ENCODE measurements at regions not wholly inside any gene's neighbourhood (a gene's known extent, or its start where the extent isn't known, plus 50 kb on each side); places are given as distances from the start of the nearest gene placed in this dataset.

- H3K4me1 ChIP-seq, result peaks cover 8% of the 10 kb centered on the region
- H3K27ac ChIP-seq, result no peak overlapping the region
- TF ChIP-seq CTCF (IDR thresholded peaks at IDR 0.05) (no peak), POLR2A (IDR thresholded peaks at IDR 0.05) (no peak)
- intact Hi-C loops (cut with DNase I; ENCODE audit: low total_unique reads), result no loop called here
- 69 to 76% methylated on average over 3 of the region's 3 CpGs for WGBS, 2 donors
- H3K27me3 ChIP-seq, result no peaks in the 10 kb centered on the region
- no peak for DNase-seq
- H3K9me3 ChIP-seq, result no peaks in the 10 kb centered on the region
- no peaks in the 10 kb centered on the region for H3K36me3 ChIP-seq (ENCODE audit: low read depth, missing control alignments)
- no peak overlapping the region for H3K4me3 ChIP-seq
These were observed 74.8 kb upstream of the ENPP6 start for GRCh38 chr4:184292465-184292867.

- TF ChIP-seq CTCF (IDR thresholded peaks at IDR 0.05) (no peak), POLR2A (IDR thresholded peaks at IDR 0.05) (no peak)
- Histone ChIP-seq H3K27ac (peak overlapping the region in 1 of 2 donors; percentile 12), H3K27me3 (no peaks in the 10 kb centered on the region), H3K9me3 (no peaks in the 10 kb centered on the region), H3K4me3 (no peak overlapping the region), H3K36me3 (ENCODE audit: low read depth, missing control alignments) (no peaks in the 10 kb centered on the region), H3K4me1 (peaks cover 12% of the 10 kb centered on the region)
- DNase-seq, result no peak
- 74 to 78% methylated on average over 3 of the region's 3 CpGs for WGBS, 2 donors
- intact Hi-C loops (cut with DNase I; ENCODE audit: low total_unique reads), result no loop called here
These were observed 71.5 kb upstream of the ENPP6 start for GRCh38 chr4:184289179-184289535.

GRCh38 chr4:184288451-184289178 lies 70.9 kb upstream of the ENPP6 start:
- DNase-seq, result no peak
- 51% methylated on average over 13 to 14 of the region's 14 CpGs for WGBS, 2 donors
- peak overlapping the region in 1 of 2 donors; percentile 12 for H3K27ac ChIP-seq
- no peak overlapping the region for H3K4me3 ChIP-seq
- no peaks in the 10 kb centered on the region for H3K36me3 ChIP-seq (ENCODE audit: low read depth, missing control alignments)
- H3K27me3 ChIP-seq, result no peaks in the 10 kb centered on the region
- peaks cover 12% of the 10 kb centered on the region for H3K4me1 ChIP-seq
- TF ChIP-seq POLR2A (IDR thresholded peaks at IDR 0.05), result no peak
- no peak for TF ChIP-seq CTCF (IDR thresholded peaks at IDR 0.05)
- H3K9me3 ChIP-seq, result no peaks in the 10 kb centered on the region
- intact Hi-C loops (cut with DNase I; ENCODE audit: low total_unique reads), result no loop called here

GRCh38 chr4:184287697-184288255 lies 70.1 kb upstream of the ENPP6 start:
- no peaks in the 10 kb centered on the region for H3K27me3 ChIP-seq
- peaks cover 12% of the 10 kb centered on the region for H3K4me1 ChIP-seq
- intact Hi-C loops (cut with DNase I; ENCODE audit: low total_unique reads), result no loop called here
- H3K9me3 ChIP-seq, result no peaks in the 10 kb centered on the region
- WGBS, 2 donors, result 24 to 37% methylated on average over 5 of the region's 5 CpGs
- H3K27ac ChIP-seq, result peak overlapping the region in 1 of 2 donors; percentile 12
- H3K36me3 ChIP-seq (ENCODE audit: low read depth, missing control alignments), result no peaks in the 10 kb centered on the region
- no peak for TF ChIP-seq CTCF (IDR thresholded peaks at IDR 0.05)
- no peak for DNase-seq
- no peak overlapping the region for H3K4me3 ChIP-seq

DNA sequence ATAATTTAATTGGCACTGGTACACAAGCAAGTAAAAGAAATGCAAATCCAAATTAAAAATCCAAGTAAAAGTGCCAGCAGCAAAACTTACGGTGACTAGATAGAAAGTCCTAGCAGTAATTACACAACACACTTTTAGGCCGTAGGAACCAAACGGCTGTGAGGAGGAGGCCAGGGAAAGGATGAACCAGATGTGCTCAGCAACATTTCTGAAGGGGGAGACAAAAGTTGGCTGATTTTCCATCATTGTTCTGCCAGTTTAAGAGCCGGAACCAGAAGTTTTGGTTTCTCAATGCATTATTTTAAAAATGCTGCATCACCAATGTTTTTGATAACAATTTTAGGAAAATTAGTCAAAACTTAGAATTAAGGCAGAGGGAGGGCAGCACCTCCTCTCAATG lies 68.7 kb upstream of the ENPP6 start:
- Histone ChIP-seq H3K27ac (peak overlapping the region in 1 of 2 donors; percentile 11), H3K36me3 (ENCODE audit: low read depth, missing control alignments) (no peaks in the 10 kb centered on the region), H3K27me3 (no peaks in the 10 kb centered on the region), H3K9me3 (no peaks in the 10 kb centered on the region), H3K4me1 (peaks cover 12% of the 10 kb centered on the region), H3K4me3 (no peak overlapping the region)
- DNase-seq, result peak; percentile 33
- no peak for TF ChIP-seq POLR2A (IDR thresholded peaks at IDR 0.05)
- no peak for TF ChIP-seq CTCF (IDR thresholded peaks at IDR 0.05)
- WGBS, 2 donors, result 37 to 52% methylated on average over 4 of the region's 4 CpGs
- intact Hi-C loops (cut with DNase I; ENCODE audit: low total_unique reads), result no loop called here

Measured in testis (tissue), 2 donors.